ENCODE measurements at regions not wholly inside any gene's neighbourhood (a gene's known extent, or its start where the extent isn't known, plus 50 kb on each side); places are given as distances from the start of the nearest gene placed in this dataset.

GRCh38 chr5:67902497-67902830, 313.1 kb upstream of the PIK3R1 start:
- POLR2A ChIA-PET, result no interaction called here
- H3K36me3 ChIP-seq (replicated peaks in 1 of 2; ENCODE audit: control extremely low read depth in 1 of 2, control insufficient read depth in 1 of 2, extremely low read depth in 1 of 2, insufficient read depth in 2 of 2, low read length in 1 of 2), result no peaks in the 10 kb centered on the region
- ATAC-seq (ENCODE audit: low read depth) (no peak), DNase-seq (no peak)
- H3K9me3 Mint-ChIP-seq (ENCODE audit: insufficient read depth), result no peaks in the 10 kb centered on the region
- H4K20me1 ChIP-seq (ENCODE audit: control insufficient read depth, insufficient read depth, low read length, poor library complexity, severe bottlenecking), result no peaks in the 10 kb centered on the region
- no peaks in the 10 kb centered on the region for H3K9me3 ChIP-seq (ENCODE audit: control extremely low read depth in 1 of 3, control insufficient read depth in 2 of 3, insufficient read depth in 1 of 3, low read length in 2 of 3)
- no peak overlapping the region for H2AFZ ChIP-seq (ENCODE audit: insufficient read depth, low read depth, low read length, poor library complexity, severe bottlenecking)
- H3K9ac ChIP-seq (ENCODE audit: low read length), result no peak overlapping the region
- H3K4me3 ChIP-seq (ENCODE audit: control extremely low read depth in 1 of 5, extremely low read depth in 1 of 5, insufficient read depth in 1 of 5, low read depth in 2 of 5, low read length in 4 of 5), result no peak overlapping the region
- no peak overlapping the region for H3K4me3 Mint-ChIP-seq
- TF ChIP-seq CTCF (IDR thresholded peaks at IDR 0.05) (no peak), EZH2 (IDR thresholded peaks at IDR 0.05; ENCODE audit: borderline replicate concordance, insufficient read depth, low read depth, low read length, poor library complexity, severe bottlenecking) (no peak)
- H3K27ac Mint-ChIP-seq, result no peak overlapping the region
- no peaks in the 10 kb centered on the region for H3K27me3 ChIP-seq (replicated peaks in 1 of 4; ENCODE audit: control extremely low read depth in 1 of 4, control insufficient read depth in 3 of 4, insufficient read depth in 4 of 4, low read length in 3 of 4)
- CTCF ChIA-PET, result no interaction called here
- H3K4me1 ChIP-seq (ENCODE audit: control insufficient read depth in 2 of 2, insufficient read depth in 2 of 2, low read length in 2 of 2), result no peaks in the 10 kb centered on the region
- WGBS (ENCODE audit: insufficient coverage), result 100% methylated on average over 1 of the region's 1 CpG
- H3K4me2 ChIP-seq (replicated peaks; ENCODE audit: low read depth, low read length, poor library complexity, severe bottlenecking), result no peak overlapping the region
- intact Hi-C loops (cut with micrococcal nuclease), result no loop called here
- peaks cover 3% of the 10 kb centered on the region for H3K27me3 Mint-ChIP-seq
- H3K4me1 Mint-ChIP-seq, result no peaks in the 10 kb centered on the region
- no peak overlapping the region for H3K27ac ChIP-seq (ENCODE audit: low read length in 2 of 2)
- H3K79me2 ChIP-seq (ENCODE audit: control insufficient read depth, insufficient read depth, low read length), result no peaks in the 10 kb centered on the region

GRCh38 chr5:67901814-67902496, 313.6 kb upstream of the PIK3R1 start:
- Mint-ChIP-seq H3K27me3 (peaks cover 3% of the 10 kb centered on the region), H3K9me3 (ENCODE audit: insufficient read depth) (no peaks in the 10 kb centered on the region), H3K4me1 (no peaks in the 10 kb centered on the region), H3K4me3 (no peak overlapping the region), H3K27ac (no peak overlapping the region)
- Histone ChIP-seq H3K9me3 (ENCODE audit: control extremely low read depth in 1 of 3, control insufficient read depth in 2 of 3, insufficient read depth in 1 of 3, low read length in 2 of 3) (no peaks in the 10 kb centered on the region), H3K9ac (ENCODE audit: low read length) (no peak overlapping the region), H3K27ac (ENCODE audit: low read length in 2 of 2) (no peak overlapping the region), H3K4me2 (replicated peaks; ENCODE audit: low read depth, low read length, poor library complexity, severe bottlenecking) (no peak overlapping the region), H3K36me3 (replicated peaks in 1 of 2; ENCODE audit: control extremely low read depth in 1 of 2, control insufficient read depth in 1 of 2, extremely low read depth in 1 of 2, insufficient read depth in 2 of 2, low read length in 1 of 2) (no peaks in the 10 kb centered on the region), H3K4me1 (ENCODE audit: control insufficient read depth in 2 of 2, insufficient read depth in 2 of 2, low read length in 2 of 2) (no peaks in the 10 kb centered on the region), H2AFZ (ENCODE audit: insufficient read depth, low read depth, low read length, poor library complexity, severe bottlenecking) (no peak overlapping the region), H3K4me3 (ENCODE audit: control extremely low read depth in 1 of 5, extremely low read depth in 1 of 5, insufficient read depth in 1 of 5, low read depth in 2 of 5, low read length in 4 of 5) (no peak overlapping the region), H3K79me2 (ENCODE audit: control insufficient read depth, insufficient read depth, low read length) (no peaks in the 10 kb centered on the region), H3K27me3 (replicated peaks in 1 of 4; ENCODE audit: control extremely low read depth in 1 of 4, control insufficient read depth in 3 of 4, insufficient read depth in 4 of 4, low read length in 3 of 4) (no peaks in the 10 kb centered on the region), H4K20me1 (ENCODE audit: control insufficient read depth, insufficient read depth, low read length, poor library complexity, severe bottlenecking) (no peaks in the 10 kb centered on the region)
- no peak for DNase-seq
- ChIA-PET POLR2A (no interaction called here), CTCF (no interaction called here)
- TF ChIP-seq EZH2 (IDR thresholded peaks at IDR 0.05; ENCODE audit: borderline replicate concordance, insufficient read depth, low read depth, low read length, poor library complexity, severe bottlenecking) (no peak), CTCF (IDR thresholded peaks at IDR 0.05) (no peak)
- intact Hi-C loops (cut with micrococcal nuclease), result no loop called here
- WGBS (ENCODE audit: insufficient coverage), result 91% methylated on average over 6 of the region's 7 CpGs
- ATAC-seq (ENCODE audit: low read depth), result no peak

Data from B cell (primary cell).